BE2C (cell line): ENCODE measurements at regions not wholly inside any gene's neighbourhood (a gene's known extent, or its start where the extent isn't known, plus 50 kb on each side); places are given as distances from the start of the nearest gene placed in this dataset.

Experiments used
- DNase-seq: peaks from one replicate; pipeline ENCODE4 v3.0.0-alpha.2; 2020
- H3K27me3 ChIP-seq: fragments of 250-450 bp; sonication (Bioruptor Pico); 2 replicates; pipeline ENCODE4 v1.5.1; 2020; ENCODE audit warnings: mild to moderate bottlenecking
- H3K36me3 ChIP-seq: fragments of 250-450 bp; sonication (Bioruptor Pico); 2 replicates; pipeline ENCODE4 v1.5.1; 2020; ENCODE audit warnings: mild to moderate bottlenecking
- H3K4me1 ChIP-seq: fragments of 250-450 bp; sonication (Bioruptor Pico); 2 replicates; pipeline ENCODE4 v1.5.1; 2020
- H3K4me3 ChIP-seq: 2 replicates; pipeline ENCODE4 v1.5.1; 2011; ENCODE audit warnings: low read depth, low read length
- H3K9me3 ChIP-seq: fragments of 250-450 bp; sonication (Bioruptor Pico); 2 replicates; pipeline ENCODE4 v1.5.1; 2020
- CTCF ChIP-seq: IDR thresholded peaks from 2 replicates; pipeline ENCODE4 v1.5.1; 2012; ENCODE audit warnings: mild to moderate bottlenecking, low read depth, low read length

DNA sequence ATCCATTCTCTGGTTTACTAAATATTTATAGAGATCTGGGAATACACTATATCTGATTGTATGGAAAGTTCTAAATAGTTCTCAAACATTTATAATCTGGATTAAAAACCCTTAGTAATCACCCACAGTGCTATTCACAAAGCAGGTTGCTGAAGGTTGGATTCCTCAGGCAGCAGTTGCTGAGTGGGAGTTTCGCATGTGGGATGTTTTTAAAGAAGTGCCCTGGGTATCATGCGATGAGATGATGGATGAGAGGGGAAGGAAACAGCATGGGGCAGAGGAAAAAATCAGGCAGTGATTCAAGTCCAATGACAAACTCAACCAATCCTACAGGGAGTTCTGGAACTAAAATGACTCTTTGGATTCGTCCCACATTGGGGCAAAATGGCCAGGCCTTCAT, 85.3 kb upstream of the GALNT2 start:
- Histone ChIP-seq H3K27me3 (no peaks in the 10 kb centered on the region), H3K4me1 (no peaks in the 10 kb centered on the region), H3K36me3 (no peaks in the 10 kb centered on the region), H3K9me3 (no peaks in the 10 kb centered on the region), H3K4me3 (no peak overlapping the region)
- DNase-seq, result no peak
- no peak for TF ChIP-seq CTCF

- Histone ChIP-seq H3K27me3 (no peaks in the 10 kb centered on the region), H3K4me1 (no peaks in the 10 kb centered on the region), H3K9me3 (no peaks in the 10 kb centered on the region), H3K36me3 (no peaks in the 10 kb centered on the region), H3K4me3 (no peak overlapping the region)
- no peak for DNase-seq
- no peak for TF ChIP-seq CTCF
These were observed 82.6 kb upstream of the GALNT2 start for GRCh38 chr1:229984310-229984991.

DNA sequence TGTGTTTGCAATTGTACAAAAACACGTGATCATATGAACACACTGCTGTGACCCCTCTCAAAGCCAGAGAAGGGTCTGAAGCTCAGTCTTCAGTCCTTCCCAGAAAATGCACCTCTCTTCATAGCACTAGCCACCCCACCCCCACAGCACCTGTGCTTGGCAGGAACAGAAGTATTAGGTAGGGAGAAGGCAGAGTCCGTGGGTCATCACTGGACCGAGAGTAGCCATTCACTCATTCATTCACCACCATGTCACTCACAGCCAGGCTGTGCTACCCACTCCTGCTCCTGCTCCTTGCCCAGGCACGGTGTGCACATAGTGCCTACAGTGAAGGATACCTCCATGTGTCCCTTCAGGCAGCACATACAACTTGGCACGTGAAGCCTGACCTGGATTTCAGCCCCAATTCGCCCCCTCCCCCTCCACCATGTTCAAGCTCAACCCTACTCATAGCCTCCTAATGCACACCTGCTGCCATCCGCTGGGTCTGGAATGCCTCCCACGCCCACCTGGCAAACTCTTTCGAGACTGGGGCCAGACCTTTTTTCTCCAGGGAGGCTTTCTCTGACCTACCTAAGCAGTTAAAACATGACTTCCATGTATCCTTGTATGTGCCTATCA, 81.9 kb upstream of the GALNT2 start:
- Histone ChIP-seq H3K27me3 (no peaks in the 10 kb centered on the region), H3K9me3 (no peaks in the 10 kb centered on the region), H3K36me3 (no peaks in the 10 kb centered on the region), H3K4me3 (no peak overlapping the region), H3K4me1 (no peaks in the 10 kb centered on the region)
- TF ChIP-seq CTCF, result no peak
- no peak for DNase-seq

DNA sequence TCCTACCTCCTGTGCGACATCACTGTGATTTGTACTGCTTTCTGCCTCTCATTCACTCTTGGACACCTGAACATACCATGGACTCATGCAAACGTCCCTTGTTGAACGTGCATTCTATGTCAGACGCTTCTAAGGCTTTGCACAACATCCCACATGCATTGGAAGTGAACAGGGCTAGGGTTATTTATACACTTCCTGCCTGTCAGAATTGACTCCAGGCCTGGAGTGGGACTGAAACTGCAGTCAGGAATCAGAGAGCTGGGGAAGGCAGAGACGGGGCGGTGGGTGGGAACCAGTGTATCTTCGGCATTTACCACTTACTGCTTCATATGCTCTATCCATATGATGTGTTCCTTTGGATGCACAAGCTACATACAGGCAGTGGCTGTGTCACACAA, 81.4 kb upstream of the GALNT2 start:
- Histone ChIP-seq H3K36me3 (no peaks in the 10 kb centered on the region), H3K9me3 (no peaks in the 10 kb centered on the region), H3K4me3 (no peak overlapping the region), H3K4me1 (no peaks in the 10 kb centered on the region), H3K27me3 (no peaks in the 10 kb centered on the region)
- DNase-seq, result no peak
- no peak for TF ChIP-seq CTCF

- no peaks in the 10 kb centered on the region for H3K36me3 ChIP-seq
- no peaks in the 10 kb centered on the region for H3K4me1 ChIP-seq
- no peak overlapping the region for H3K4me3 ChIP-seq
- no peak for TF ChIP-seq CTCF
- no peaks in the 10 kb centered on the region for H3K27me3 ChIP-seq
- no peak for DNase-seq
- H3K9me3 ChIP-seq, result no peaks in the 10 kb centered on the region
These were observed 80.2 kb upstream of the GALNT2 start for GRCh38 chr1:229986737-229987337.

GRCh38 chr1:229987953-229988352, 79.1 kb upstream of the GALNT2 start:
- no peak for TF ChIP-seq CTCF
- H3K27me3 ChIP-seq, result no peaks in the 10 kb centered on the region
- DNase-seq, result no peak
- H3K9me3 ChIP-seq, result no peaks in the 10 kb centered on the region
- H3K36me3 ChIP-seq, result no peaks in the 10 kb centered on the region
- no peaks in the 10 kb centered on the region for H3K4me1 ChIP-seq
- H3K4me3 ChIP-seq, result no peak overlapping the region
